HepG2 (cell line): ENCODE measurements at regions not wholly inside any gene's neighbourhood (a gene's known extent, or its start where the extent isn't known, plus 50 kb on each side); places are given as distances from the start of the nearest gene placed in this dataset.

Experiments
- AKAP8 ChIP-seq: sonication (generic); formaldehyde crosslinking; IDR thresholded peaks from 2 replicates; pipeline ENCODE4 v1.5.1; 2020; ENCODE audit warnings: mild to moderate bottlenecking, missing genetic modification reagents
- ATF7 ChIP-seq, 2 experiments: fragments of 450-650 bp in 1 of 2; sonication (generic) in 1 of 2; formaldehyde crosslinking in 1 of 2; IDR thresholded peaks; 2 replicates each; pipeline versions ENCODE4 v1.4.0 to v1.6.1; 2016 to 2020; ENCODE audit warnings: antibody characterized with exemption in 1 of 2, mild to moderate bottlenecking in 1 of 2, missing genetic modification reagents in 1 of 2
- LBX2 ChIP-seq: sonication (generic); formaldehyde crosslinking; IDR thresholded peaks from 2 replicates; pipeline ENCODE4 v1.5.0; 2020; ENCODE audit warnings: missing genetic modification reagents, mild to moderate bottlenecking, borderline replicate concordance
- MIXL1 ChIP-seq: IDR thresholded peaks from 2 replicates; pipeline ENCODE4 v1.6.1; 2016
- SCMH1 ChIP-seq: sonication (generic); formaldehyde crosslinking; IDR thresholded peaks from 2 replicates; pipeline ENCODE4 v1.9.0; 2021; ENCODE audit warnings: missing genetic modification reagents, mild to moderate bottlenecking, borderline replicate concordance
- SMC3 ChIP-seq: IDR thresholded peaks from 2 replicates; pipeline ENCODE4 v1.6.1; 2011; ENCODE audit warnings: low read length, improper control_type of control experiment
- SOX5 ChIP-seq: IDR thresholded peaks from 2 replicates; pipeline ENCODE4 v1.6.1; 2016; ENCODE audit warnings: borderline replicate concordance
- SRSF4 ChIP-seq: fragments of 200-400 bp; formaldehyde crosslinking; IDR thresholded peaks from one replicate; pipeline ENCODE4 v1.6.1; 2018; ENCODE audit warnings: mild to moderate bottlenecking, low read depth, low read length, moderate library complexity; ENCODE audit not compliant: poor library complexity, severe bottlenecking
- STAG1 ChIP-seq: sonication (generic); formaldehyde crosslinking; IDR thresholded peaks from 2 replicates; pipeline ENCODE4 v1.4.0; 2020; ENCODE audit warnings: missing genetic modification reagents
- ZFAT ChIP-seq: sonication (generic); formaldehyde crosslinking; conservative IDR thresholded peaks from 2 replicates; pipeline ENCODE4 v1.8.1; 2023; ENCODE audit warnings: missing genetic modification reagents, inconsistent platforms
- TF ChIP-seq, protein P1 (sequence below): sonication (generic); formaldehyde crosslinking; IDR thresholded peaks from 2 replicates; pipeline ENCODE4 v1.4.0; 2020; ENCODE audit warnings: mild to moderate bottlenecking, missing genetic modification reagents

DNA sequence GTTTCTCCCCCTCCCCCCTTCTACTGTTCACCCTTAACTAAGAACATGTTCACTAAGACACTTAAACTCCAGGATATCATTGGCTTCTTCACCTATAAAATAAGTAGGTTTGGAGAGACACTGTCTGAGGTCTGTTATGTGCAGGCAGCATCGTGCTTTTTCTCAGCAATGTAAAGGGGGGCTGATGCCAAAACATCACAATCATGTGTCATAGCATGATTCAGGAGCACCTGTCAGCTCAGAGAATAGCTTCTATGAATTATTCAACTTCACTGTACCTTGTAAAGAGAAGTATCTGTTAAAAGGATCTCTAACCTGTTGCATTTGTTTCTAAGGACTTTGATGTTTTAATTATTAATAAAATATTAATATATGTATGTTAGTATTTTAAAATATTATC lies 211.4 kb upstream of the EPHA3 start:
- TF ChIP-seq STAG1 (CRISPR knock-in tag) (no peak), LBX2 (no peak), SMC3 (no peak), SCMH1 (no peak), AKAP8 (no peak), ATF7 (IDR thresholded peaks at IDR 0.05) (no peak), ATF7 (CRISPR knock-in tag; IDR thresholded peaks at IDR 0.05) (no peak), SRSF4 (no peak), MIXL1 (no peak), SOX5 (CRISPR knock-in tag) (no peak), ZFAT (CRISPR knock-in tag) (no peak)
- TF ChIP-seq, protein P1, sequence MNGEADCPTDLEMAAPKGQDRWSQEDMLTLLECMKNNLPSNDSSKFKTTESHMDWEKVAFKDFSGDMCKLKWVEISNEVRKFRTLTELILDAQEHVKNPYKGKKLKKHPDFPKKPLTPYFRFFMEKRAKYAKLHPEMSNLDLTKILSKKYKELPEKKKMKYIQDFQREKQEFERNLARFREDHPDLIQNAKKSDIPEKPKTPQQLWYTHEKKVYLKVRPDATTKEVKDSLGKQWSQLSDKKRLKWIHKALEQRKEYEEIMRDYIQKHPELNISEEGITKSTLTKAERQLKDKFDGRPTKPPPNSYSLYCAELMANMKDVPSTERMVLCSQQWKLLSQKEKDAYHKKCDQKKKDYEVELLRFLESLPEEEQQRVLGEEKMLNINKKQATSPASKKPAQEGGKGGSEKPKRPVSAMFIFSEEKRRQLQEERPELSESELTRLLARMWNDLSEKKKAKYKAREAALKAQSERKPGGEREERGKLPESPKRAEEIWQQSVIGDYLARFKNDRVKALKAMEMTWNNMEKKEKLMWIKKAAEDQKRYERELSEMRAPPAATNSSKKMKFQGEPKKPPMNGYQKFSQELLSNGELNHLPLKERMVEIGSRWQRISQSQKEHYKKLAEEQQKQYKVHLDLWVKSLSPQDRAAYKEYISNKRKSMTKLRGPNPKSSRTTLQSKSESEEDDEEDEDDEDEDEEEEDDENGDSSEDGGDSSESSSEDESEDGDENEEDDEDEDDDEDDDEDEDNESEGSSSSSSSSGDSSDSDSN: no peak
